H1 (cell line): ENCODE measurements at regions not wholly inside any gene's neighbourhood (a gene's known extent, or its start where the extent isn't known, plus 50 kb on each side); places are given as distances from the start of the nearest gene placed in this dataset.

ENCODE experiments used
- ASH2L ChIP-seq: fragments of 200-600, 300-600 bp; sonication (generic); IDR thresholded peaks from one replicate; pipeline ENCODE4 v1.7.1; 2017; ENCODE audit warnings: low read length
- EGR1 ChIP-seq: IDR thresholded peaks from 2 replicates; pipeline ENCODE4 v1.6.1; 2011; ENCODE audit warnings: low read depth, low read length, borderline replicate concordance
- EZH2 ChIP-seq: fragments of 200-600 bp; sonication (generic); IDR thresholded peaks from 2 replicates; pipeline ENCODE4 v1.7.1; 2012; ENCODE audit warnings: low read depth, mild to moderate bottlenecking, moderate library complexity, low read length, inconsistent platforms; ENCODE audit not compliant: severe bottlenecking
- GABPA ChIP-seq: IDR thresholded peaks from 2 replicates; pipeline ENCODE4 v1.6.1; 2011; ENCODE audit warnings: mild to moderate bottlenecking, low read length, moderate library complexity, borderline replicate concordance; ENCODE audit not compliant: insufficient read depth
- JUN ChIP-seq: IDR thresholded peaks from 2 replicates; pipeline ENCODE4 v1.6.1; 2011; ENCODE audit warnings: low read depth, mild to moderate bottlenecking, improper control_type of control experiment, low read length
- JUND ChIP-seq: IDR thresholded peaks from 2 replicates; pipeline ENCODE4 v1.6.1; 2011; ENCODE audit warnings: mild to moderate bottlenecking, improper control_type of control experiment, low read length
- KDM1A ChIP-seq: fragments of 200-600, 300-600 bp; sonication (generic); IDR thresholded peaks from 2 replicates; pipeline ENCODE4 v1.7.1; 2016; ENCODE audit warnings: mild to moderate bottlenecking, low read length, borderline replicate concordance
- POLR2A ChIP-seq, 2 experiments: IDR thresholded peaks; 1 replicate in 1 of 2; 2 replicates in 1 of 2; pipeline ENCODE4 v1.6.1; 2011; ENCODE audit warnings: low read depth in 2 of 2, low read length in 2 of 2, mild to moderate bottlenecking in 2 of 2; ENCODE audit errors: control extremely low read depth in 1 of 2
- POLR2AphosphoS5 ChIP-seq: IDR thresholded peaks from 2 replicates; pipeline ENCODE4 v1.6.1; 2011; ENCODE audit warnings: low read depth, low read length
- RFX5 ChIP-seq: IDR thresholded peaks from 2 replicates; pipeline ENCODE4 v1.6.1; 2011; ENCODE audit warnings: low read depth, low read length, improper control_type of control experiment, borderline replicate concordance
- TCF12 ChIP-seq: IDR thresholded peaks from 2 replicates; pipeline ENCODE4 v1.6.1; 2011; ENCODE audit warnings: low read depth, mild to moderate bottlenecking, low read length
- TF ChIP-seq, protein P1 (sequence below): IDR thresholded peaks from 2 replicates; pipeline ENCODE4 v1.6.1; 2012; ENCODE audit warnings: inconsistent platforms
- TF ChIP-seq, protein P2 (sequence below), 3 experiments: IDR thresholded peaks; 1 replicate in 2 of 3; 2 replicates in 1 of 3; pipeline versions ENCODE4 v1.5.1 to v1.6.1; 2011; ENCODE audit warnings: low read length in 3 of 3, mild to moderate bottlenecking in 3 of 3, inconsistent platforms in 2 of 3, low read depth in 1 of 3, moderate library complexity in 1 of 3; ENCODE audit not compliant: insufficient read depth in 1 of 3; ENCODE audit errors: control extremely low read depth in 1 of 3

DNA sequence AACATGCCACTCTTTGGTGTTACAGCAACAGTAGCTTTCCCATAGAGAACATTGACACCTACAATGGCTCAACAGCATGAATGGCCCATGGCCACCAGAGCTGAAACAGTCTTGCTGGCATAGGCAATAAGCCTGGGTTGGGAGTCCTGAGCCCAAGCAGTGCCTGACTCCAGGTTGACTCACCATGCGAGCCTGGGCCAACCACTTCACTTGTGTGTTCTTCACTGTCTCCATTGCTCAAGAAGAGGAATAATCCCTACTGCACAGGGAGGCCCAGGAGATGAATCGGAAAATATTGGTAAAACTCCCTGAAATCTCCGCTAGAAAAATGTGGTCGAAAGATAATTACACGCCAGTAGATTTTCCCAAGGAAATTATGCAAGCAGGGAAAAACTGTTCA, 89.2 kb upstream of the INHBA start:
- TF ChIP-seq JUND (no peak), POLR2A (IDR thresholded peaks at IDR 0.05; ENCODE audit: control extremely low read depth in 1 of 2, low read depth in 2 of 2, low read length in 2 of 2) (no peak), POLR2AphosphoS5 (no peak), KDM1A (no peak), GABPA (no peak), EGR1 (no peak), TCF12 (no peak), ASH2L (no peak), JUN (no peak), EZH2 (no peak), RFX5 (no peak)
- TF ChIP-seq, protein P1, sequence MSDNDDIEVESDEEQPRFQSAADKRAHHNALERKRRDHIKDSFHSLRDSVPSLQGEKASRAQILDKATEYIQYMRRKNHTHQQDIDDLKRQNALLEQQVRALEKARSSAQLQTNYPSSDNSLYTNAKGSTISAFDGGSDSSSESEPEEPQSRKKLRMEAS, result no peak
- TF ChIP-seq, protein P2, sequence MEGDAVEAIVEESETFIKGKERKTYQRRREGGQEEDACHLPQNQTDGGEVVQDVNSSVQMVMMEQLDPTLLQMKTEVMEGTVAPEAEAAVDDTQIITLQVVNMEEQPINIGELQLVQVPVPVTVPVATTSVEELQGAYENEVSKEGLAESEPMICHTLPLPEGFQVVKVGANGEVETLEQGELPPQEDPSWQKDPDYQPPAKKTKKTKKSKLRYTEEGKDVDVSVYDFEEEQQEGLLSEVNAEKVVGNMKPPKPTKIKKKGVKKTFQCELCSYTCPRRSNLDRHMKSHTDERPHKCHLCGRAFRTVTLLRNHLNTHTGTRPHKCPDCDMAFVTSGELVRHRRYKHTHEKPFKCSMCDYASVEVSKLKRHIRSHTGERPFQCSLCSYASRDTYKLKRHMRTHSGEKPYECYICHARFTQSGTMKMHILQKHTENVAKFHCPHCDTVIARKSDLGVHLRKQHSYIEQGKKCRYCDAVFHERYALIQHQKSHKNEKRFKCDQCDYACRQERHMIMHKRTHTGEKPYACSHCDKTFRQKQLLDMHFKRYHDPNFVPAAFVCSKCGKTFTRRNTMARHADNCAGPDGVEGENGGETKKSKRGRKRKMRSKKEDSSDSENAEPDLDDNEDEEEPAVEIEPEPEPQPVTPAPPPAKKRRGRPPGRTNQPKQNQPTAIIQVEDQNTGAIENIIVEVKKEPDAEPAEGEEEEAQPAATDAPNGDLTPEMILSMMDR (IDR thresholded peaks at IDR 0.05; ENCODE audit: control extremely low read depth in 1 of 3, insufficient read depth in 1 of 3, low read depth in 1 of 3, low read length in 3 of 3), result no peak
